ENCODE measurements at regions not wholly inside any gene's neighbourhood (a gene's known extent, or its start where the extent isn't known, plus 50 kb on each side); places are given as distances from the start of the nearest gene placed in this dataset.

DNA sequence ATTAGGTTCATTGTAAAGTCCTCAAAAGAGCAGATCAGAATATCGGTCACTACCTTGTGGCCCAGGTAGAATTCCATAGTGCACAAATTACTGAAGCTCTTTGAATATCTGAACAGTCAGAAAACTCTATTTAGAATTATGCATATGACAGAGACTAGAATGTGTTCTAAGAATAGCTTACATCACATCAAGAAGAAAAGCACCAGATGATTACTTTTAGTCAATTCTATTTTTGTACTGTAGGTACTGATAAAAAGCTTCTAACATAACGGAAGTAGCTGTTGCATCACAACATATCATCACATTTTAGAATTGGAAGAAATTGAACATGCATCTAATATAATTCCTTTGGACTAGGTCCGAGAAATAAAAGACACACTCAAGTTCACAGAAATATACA, 946.6 kb upstream of the ARRDC3 start:
- no peaks in the 10 kb centered on the region for H3K9me3 Mint-ChIP-seq (ENCODE audit: insufficient read depth)
- Histone ChIP-seq H2AFZ (ENCODE audit: insufficient read depth, low read depth, low read length, poor library complexity, severe bottlenecking) (no peak overlapping the region), H3K79me2 (ENCODE audit: control insufficient read depth, insufficient read depth, low read length) (no peaks in the 10 kb centered on the region), H3K27ac (ENCODE audit: low read length in 2 of 2) (no peak overlapping the region), H3K27me3 (replicated peaks in 1 of 4; ENCODE audit: control extremely low read depth in 1 of 4, control insufficient read depth in 3 of 4, insufficient read depth in 4 of 4, low read length in 3 of 4) (no peaks in the 10 kb centered on the region), H3K9me3 (ENCODE audit: control extremely low read depth in 1 of 3, control insufficient read depth in 2 of 3, insufficient read depth in 1 of 3, low read length in 2 of 3) (no peaks in the 10 kb centered on the region), H3K9ac (ENCODE audit: low read length) (no peak overlapping the region), H4K20me1 (ENCODE audit: control insufficient read depth, insufficient read depth, low read length, poor library complexity, severe bottlenecking) (no peaks in the 10 kb centered on the region), H3K36me3 (replicated peaks in 1 of 2; ENCODE audit: control extremely low read depth in 1 of 2, control insufficient read depth in 1 of 2, extremely low read depth in 1 of 2, insufficient read depth in 2 of 2, low read length in 1 of 2) (no peaks in the 10 kb centered on the region), H3K4me3 (ENCODE audit: control extremely low read depth in 1 of 5, extremely low read depth in 1 of 5, insufficient read depth in 1 of 5, low read depth in 2 of 5, low read length in 4 of 5) (no peak overlapping the region), H3K4me1 (ENCODE audit: control insufficient read depth in 2 of 2, insufficient read depth in 2 of 2, low read length in 2 of 2) (no peaks in the 10 kb centered on the region), H3K4me2 (replicated peaks; ENCODE audit: low read depth, low read length, poor library complexity, severe bottlenecking) (no peak overlapping the region)
- H3K4me3 Mint-ChIP-seq, result no peak overlapping the region
- DNase-seq (no peak), ATAC-seq (ENCODE audit: low read depth) (no peak)
- intact Hi-C loops (cut with micrococcal nuclease), result no loop called here
- H3K4me1 Mint-ChIP-seq, result no peaks in the 10 kb centered on the region
- ChIA-PET CTCF (no interaction called here), POLR2A (no interaction called here)
- H3K27me3 Mint-ChIP-seq, result no peaks in the 10 kb centered on the region
- no CpG with 5 or more reads among the region's 3 CpGs for WGBS (ENCODE audit: insufficient coverage)
- no peak overlapping the region for H3K27ac Mint-ChIP-seq
- no peak for TF ChIP-seq EZH2 (IDR thresholded peaks at IDR 0.05; ENCODE audit: borderline replicate concordance, insufficient read depth, low read depth, low read length, poor library complexity, severe bottlenecking)
- TF ChIP-seq, protein P1, sequence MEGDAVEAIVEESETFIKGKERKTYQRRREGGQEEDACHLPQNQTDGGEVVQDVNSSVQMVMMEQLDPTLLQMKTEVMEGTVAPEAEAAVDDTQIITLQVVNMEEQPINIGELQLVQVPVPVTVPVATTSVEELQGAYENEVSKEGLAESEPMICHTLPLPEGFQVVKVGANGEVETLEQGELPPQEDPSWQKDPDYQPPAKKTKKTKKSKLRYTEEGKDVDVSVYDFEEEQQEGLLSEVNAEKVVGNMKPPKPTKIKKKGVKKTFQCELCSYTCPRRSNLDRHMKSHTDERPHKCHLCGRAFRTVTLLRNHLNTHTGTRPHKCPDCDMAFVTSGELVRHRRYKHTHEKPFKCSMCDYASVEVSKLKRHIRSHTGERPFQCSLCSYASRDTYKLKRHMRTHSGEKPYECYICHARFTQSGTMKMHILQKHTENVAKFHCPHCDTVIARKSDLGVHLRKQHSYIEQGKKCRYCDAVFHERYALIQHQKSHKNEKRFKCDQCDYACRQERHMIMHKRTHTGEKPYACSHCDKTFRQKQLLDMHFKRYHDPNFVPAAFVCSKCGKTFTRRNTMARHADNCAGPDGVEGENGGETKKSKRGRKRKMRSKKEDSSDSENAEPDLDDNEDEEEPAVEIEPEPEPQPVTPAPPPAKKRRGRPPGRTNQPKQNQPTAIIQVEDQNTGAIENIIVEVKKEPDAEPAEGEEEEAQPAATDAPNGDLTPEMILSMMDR (IDR thresholded peaks at IDR 0.05), result no peak

DNA sequence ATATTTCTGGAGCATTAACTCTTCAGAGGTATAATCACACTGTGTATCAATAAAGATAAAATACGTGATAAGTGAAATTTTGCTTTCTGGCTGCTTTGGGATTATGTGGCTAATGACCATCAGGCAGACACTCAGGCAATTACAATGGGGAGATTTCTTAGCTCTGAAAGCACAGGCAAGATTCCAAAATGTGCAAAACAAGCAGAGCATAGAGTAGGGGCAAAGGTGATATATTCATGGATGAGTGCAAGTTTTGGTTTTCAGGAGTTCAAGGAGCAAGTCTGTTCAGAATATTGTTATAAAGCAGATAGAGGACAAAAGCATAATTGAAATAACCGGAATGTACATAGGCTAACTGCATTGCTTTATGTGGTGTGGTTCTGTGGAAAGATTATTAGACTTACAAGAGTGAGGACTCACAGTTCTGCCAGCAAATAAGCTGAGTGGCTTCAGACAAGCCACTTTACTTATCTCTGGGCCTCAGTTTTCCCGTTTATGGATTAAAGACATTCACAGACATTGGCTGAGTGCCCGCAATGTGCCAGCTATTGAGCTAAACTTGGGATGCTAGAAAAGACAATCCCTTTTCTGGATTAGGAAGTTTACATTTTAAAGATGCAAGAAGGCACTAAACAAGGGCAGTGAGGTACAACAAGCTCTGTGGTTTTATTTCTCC, 945.6 kb upstream of the ARRDC3 start:
- Mint-ChIP-seq H3K9me3 (ENCODE audit: insufficient read depth) (no peaks in the 10 kb centered on the region), H3K27ac (no peak overlapping the region), H3K27me3 (no peaks in the 10 kb centered on the region), H3K4me3 (no peak overlapping the region), H3K4me1 (no peaks in the 10 kb centered on the region)
- Histone ChIP-seq H3K27ac (ENCODE audit: low read length in 2 of 2) (no peak overlapping the region), H3K4me3 (ENCODE audit: control extremely low read depth in 1 of 5, extremely low read depth in 1 of 5, insufficient read depth in 1 of 5, low read depth in 2 of 5, low read length in 4 of 5) (no peak overlapping the region), H3K36me3 (replicated peaks in 1 of 2; ENCODE audit: control extremely low read depth in 1 of 2, control insufficient read depth in 1 of 2, extremely low read depth in 1 of 2, insufficient read depth in 2 of 2, low read length in 1 of 2) (no peaks in the 10 kb centered on the region), H3K4me2 (replicated peaks; ENCODE audit: low read depth, low read length, poor library complexity, severe bottlenecking) (no peak overlapping the region), H3K9ac (ENCODE audit: low read length) (no peak overlapping the region), H4K20me1 (ENCODE audit: control insufficient read depth, insufficient read depth, low read length, poor library complexity, severe bottlenecking) (no peaks in the 10 kb centered on the region), H3K9me3 (ENCODE audit: control extremely low read depth in 1 of 3, control insufficient read depth in 2 of 3, insufficient read depth in 1 of 3, low read length in 2 of 3) (no peaks in the 10 kb centered on the region), H3K27me3 (replicated peaks in 1 of 4; ENCODE audit: control extremely low read depth in 1 of 4, control insufficient read depth in 3 of 4, insufficient read depth in 4 of 4, low read length in 3 of 4) (no peaks in the 10 kb centered on the region), H3K4me1 (ENCODE audit: control insufficient read depth in 2 of 2, insufficient read depth in 2 of 2, low read length in 2 of 2) (no peaks in the 10 kb centered on the region), H3K79me2 (ENCODE audit: control insufficient read depth, insufficient read depth, low read length) (no peaks in the 10 kb centered on the region), H2AFZ (ENCODE audit: insufficient read depth, low read depth, low read length, poor library complexity, severe bottlenecking) (no peak overlapping the region)
- DNase-seq (no peak), ATAC-seq (ENCODE audit: low read depth) (no peak)
- ChIA-PET CTCF (no interaction called here), POLR2A (no interaction called here)
- TF ChIP-seq, protein P1 (IDR thresholded peaks at IDR 0.05), result no peak
- TF ChIP-seq EZH2 (IDR thresholded peaks at IDR 0.05; ENCODE audit: borderline replicate concordance, insufficient read depth, low read depth, low read length, poor library complexity, severe bottlenecking), result no peak
- WGBS (ENCODE audit: insufficient coverage), result 86% methylated on average over 3 of the region's 4 CpGs
- intact Hi-C loops (cut with micrococcal nuclease), result no loop called here

Data from B cell (primary cell).